HCT116 (cell line): ENCODE measurements at regions not wholly inside any gene's neighbourhood (a gene's known extent, or its start where the extent isn't known, plus 50 kb on each side); places are given as distances from the start of the nearest gene placed in this dataset.

Source experiments
- ATAC-seq: fragments of 200-7000 bp; cut with Tn5 transposase; 2 replicates; pipeline ENCODE4 v1.9.1; 2020; ENCODE audit warnings: mild to moderate bottlenecking, moderate library complexity
- BruUV-seq: library from RNA; stranded (reverse); fragments of 400-500 nt; replicated peaks from 2 replicates; lab custom pipeline; 2021; lab: Mats Ljungman, UMichigan
- CTCF ChIA-PET: fragments of 300-600 bp; sonication (Branson Sonifier 250); formaldehyde crosslinking; loops from one replicate; lab custom pipeline; 2021; ENCODE audit warnings: antibody characterized with exemption; lab: Charles Lee
- POLR2A ChIA-PET: fragments of 300-600, 350-600 bp; sonication (Branson Sonifier 250); formaldehyde crosslinking; loops from one replicate; lab custom pipeline; 2021; ENCODE audit warnings: antibody characterized with exemption; lab: Charles Lee
- RAD21 ChIA-PET, 2 experiments: fragments of 300-600 bp; sonication (Branson Sonifier 250); formaldehyde crosslinking; loops; one replicate each; lab custom pipeline; 2023; ENCODE audit warnings: low total read pairs in 2 of 2; ENCODE audit not compliant: uncharacterized antibody in 2 of 2, unreplicated experiment in 2 of 2, low non-redundant PET in 1 of 2; lab: Charles Lee
- DNase-seq: peaks from one replicate; pipeline ENCODE4 v3.0.0-alpha.2; 2010; ENCODE audit warnings: low read depth, low spot score
- H2AFZ ChIP-seq: fragments of 200-600 bp; shearing (Covaris generic), sonication (generic); 2 replicates; pipeline ENCODE4 v1.6.1; 2017; ENCODE audit warnings: low read depth, mixed run types, mixed read lengths, antibody characterized with exemption, low read length; ENCODE audit not compliant: poor library complexity, severe bottlenecking
- H3K27ac ChIP-seq: 2 replicates; pipeline ENCODE4 v1.5.1; 2012; ENCODE audit warnings: low read depth, low read length
- H3K27me3 ChIP-seq: fragments of 200-600 bp; sonication (generic); 2 replicates; pipeline ENCODE4 v1.6.1; 2016; ENCODE audit warnings: mixed run types, low read length, mixed read lengths; ENCODE audit not compliant: insufficient read depth
- H3K36me3 ChIP-seq, 2 experiments: fragments of 200-500 bp in 1 of 2; fragments of 200-600 bp in 1 of 2; sonication (Bioruptor generic) in 1 of 2; sonication (generic) in 1 of 2; 2 replicates each; pipeline versions ENCODE4 v1.5.1 to v1.6.1; 2014 to 2016; ENCODE audit warnings: low read length in 2 of 2, inconsistent platforms in 1 of 2, mixed read lengths in 1 of 2, mixed run types in 1 of 2; ENCODE audit not compliant: insufficient read depth in 2 of 2, control insufficient read depth in 1 of 2
- H3K4me1 ChIP-seq, 2 experiments: fragments of 200-600 bp in 1 of 2; sonication (generic) in 1 of 2; 2 replicates each; pipeline versions ENCODE4 v1.5.1 to v1.6.1; 2012 to 2017; ENCODE audit warnings: low read length in 2 of 2, inconsistent platforms in 1 of 2, mild to moderate bottlenecking in 1 of 2, mixed read lengths in 1 of 2, mixed run types in 1 of 2, moderate library complexity in 1 of 2; ENCODE audit not compliant: insufficient read depth in 2 of 2, control insufficient read depth in 1 of 2
- H3K4me2 ChIP-seq: fragments of 200-600 bp; sonication (generic); 2 replicates; pipeline ENCODE4 v1.6.1; 2017; ENCODE audit warnings: mixed run types, low read length, mixed read lengths
- H3K4me3 ChIP-seq, 2 experiments: fragments of 200-600 bp in 1 of 2; sonication (generic) in 1 of 2; replicated peaks in 1 of 2; 2 replicates each; pipeline ENCODE4 v1.5.1; 2011 to 2016; ENCODE audit warnings: low read length in 2 of 2, control low read depth in 1 of 2, low read depth in 1 of 2, mild to moderate bottlenecking in 1 of 2, mixed read lengths in 1 of 2, mixed run types in 1 of 2
- H3K79me2 ChIP-seq: fragments of 200-600 bp; sonication (generic); 2 replicates; pipeline ENCODE4 v1.6.1; 2017; ENCODE audit warnings: mild to moderate bottlenecking, mixed run types, low read length, moderate library complexity, mixed read lengths; ENCODE audit not compliant: insufficient read depth
- H3K9ac ChIP-seq: fragments of 200-600 bp; sonication (generic); 2 replicates; pipeline ENCODE4 v1.6.1; 2016; ENCODE audit warnings: low read length, mixed read lengths
- H3K9me2 ChIP-seq: fragments of 200-600 bp; sonication (generic), shearing (Covaris generic); 2 replicates; pipeline ENCODE4 v1.6.1; 2017; ENCODE audit warnings: mixed run types, mild to moderate bottlenecking, moderate library complexity; ENCODE audit not compliant: insufficient read depth
- H3K9me3 ChIP-seq, 2 experiments: fragments of 200-500 bp in 1 of 2; fragments of 200-600 bp in 1 of 2; sonication (Bioruptor generic) in 1 of 2; sonication (generic) in 1 of 2; 2 replicates each; pipeline ENCODE4 v1.6.1; 2014 to 2017; ENCODE audit warnings: low read length in 2 of 2, mixed read lengths in 2 of 2, inconsistent platforms in 1 of 2, low read depth in 1 of 2, mild to moderate bottlenecking in 1 of 2, mixed run types in 1 of 2, moderate library complexity in 1 of 2; ENCODE audit not compliant: control insufficient read depth in 1 of 2, insufficient read depth in 1 of 2
- H4K20me1 ChIP-seq: fragments of 200-600 bp; sonication (generic), shearing (Covaris generic); 2 replicates; pipeline ENCODE4 v1.6.1; 2017; ENCODE audit warnings: mixed run types, mild to moderate bottlenecking, moderate library complexity; ENCODE audit not compliant: insufficient read depth
- CBX3 ChIP-seq: IDR thresholded peaks from 2 replicates; pipeline ENCODE4 v1.6.1; 2012; ENCODE audit warnings: low read depth
- CEBPB ChIP-seq: IDR thresholded peaks from 2 replicates; pipeline ENCODE4 v1.6.1; 2012; ENCODE audit warnings: low read depth
- EZH2 ChIP-seq: fragments of 200-600 bp; sonication (generic); IDR thresholded peaks from 2 replicates; pipeline ENCODE4 v1.6.1; 2017; ENCODE audit warnings: antibody characterized with exemption, mixed run types
- EZH2phosphoT487 ChIP-seq: fragments of 200-600 bp; IDR thresholded peaks from 2 replicates; pipeline ENCODE4 v1.6.1; 2018; ENCODE audit warnings: antibody characterized with exemption, borderline replicate concordance
- JUND ChIP-seq: IDR thresholded peaks from 2 replicates; pipeline ENCODE4 v1.6.1; 2012
- POLR2A ChIP-seq: IDR thresholded peaks from 2 replicates; pipeline ENCODE4 v1.7.0; 2011; ENCODE audit warnings: borderline replicate concordance; ENCODE audit not compliant: insufficient read depth, insufficient read length; ENCODE audit errors: extremely low read depth
- POLR2AphosphoS5 ChIP-seq: IDR thresholded peaks from 2 replicates; pipeline ENCODE4 v1.6.1; 2011; ENCODE audit warnings: mild to moderate bottlenecking, low read depth, low read length, moderate library complexity
- RAD21 ChIP-seq: IDR thresholded peaks from 2 replicates; pipeline ENCODE4 v1.6.1; 2012; ENCODE audit warnings: low read depth, mild to moderate bottlenecking
- SP1 ChIP-seq: IDR thresholded peaks from 2 replicates; pipeline ENCODE4 v1.6.1; 2012; ENCODE audit warnings: low read depth
- SRF ChIP-seq: IDR thresholded peaks from 2 replicates; pipeline ENCODE4 v1.6.1; 2012; ENCODE audit warnings: low read depth
- YY1 ChIP-seq: IDR thresholded peaks from 2 replicates; pipeline ENCODE4 v1.6.1; 2011; ENCODE audit warnings: low read length, low read depth, moderate library complexity, mild to moderate bottlenecking; ENCODE audit not compliant: insufficient replicate concordance; ENCODE audit errors: extremely low read depth
- intact Hi-C: fragments of 100-400 bp; cut with micrococcal nuclease; formaldehyde crosslinking; loops from 2 replicates; pipeline ENCODE4 v1.10.0; 2022
- TF ChIP-seq, protein P1 (sequence below): IDR thresholded peaks from 2 replicates; pipeline ENCODE4 v1.6.1; 2012
- TF ChIP-seq, protein P2 (sequence below): IDR thresholded peaks from 2 replicates; pipeline ENCODE4 v1.6.1; 2011; ENCODE audit warnings: mild to moderate bottlenecking, low read length, moderate library complexity; ENCODE audit not compliant: insufficient replicate concordance; ENCODE audit errors: extremely low read depth

DNA sequence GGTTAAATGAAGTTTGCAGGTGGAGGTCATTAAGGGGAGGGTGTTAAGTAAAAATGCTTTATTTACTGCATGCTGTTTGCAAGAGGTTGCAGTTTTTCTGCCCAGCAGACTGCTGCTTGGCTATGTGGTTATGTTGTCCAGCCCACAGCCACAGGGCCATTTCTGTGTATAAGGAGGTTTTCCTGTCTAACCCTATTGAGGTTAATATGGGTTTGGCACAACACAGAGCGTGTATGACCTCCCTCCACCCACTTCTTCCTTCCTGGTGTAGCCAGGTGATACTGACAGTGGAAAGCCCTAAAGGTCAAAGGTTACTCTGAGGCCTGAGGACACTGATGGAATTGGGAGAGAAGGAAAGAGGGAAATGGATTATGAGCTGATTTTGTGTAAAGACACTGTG lies 253.7 kb upstream of the PWP1 start:
- Histone ChIP-seq H3K9me3 (no peaks in the 10 kb centered on the region), H3K4me3 (no peak overlapping the region)
- CTCF ChIA-PET, result interaction anchor here (1.0 kb wide), 1 partner anchor 16 kb away, joined by 4 read pairs; no protein-coding TSS in a partner anchor

DNA sequence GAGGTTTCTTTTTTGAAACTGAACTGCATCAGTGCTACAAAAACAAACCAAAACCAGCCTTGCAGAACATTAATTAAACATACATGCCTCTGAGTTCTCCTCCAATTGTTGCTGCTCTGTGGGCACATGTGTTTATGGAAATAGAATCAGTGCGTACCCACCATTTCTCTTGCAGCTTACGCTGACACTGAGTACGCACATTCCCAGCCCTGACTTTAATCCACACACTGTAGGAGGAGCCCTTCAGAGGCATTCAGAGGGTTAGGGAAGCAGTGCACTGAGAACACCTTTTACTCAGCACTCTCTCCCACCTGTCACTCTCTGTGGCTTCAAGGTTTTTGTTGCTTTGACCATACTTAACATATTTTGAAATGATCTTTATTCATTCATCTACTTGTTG lies 250.5 kb upstream of the PWP1 start:
- no peaks in the 10 kb centered on the region for H3K9me3 ChIP-seq
- no peak overlapping the region for H2AFZ ChIP-seq
- H3K27ac ChIP-seq, result no peak overlapping the region
- H3K9me2 ChIP-seq, result no peaks in the 10 kb centered on the region
- no peak overlapping the region for H3K4me3 ChIP-seq
- TF ChIP-seq CEBPB (no peak), RAD21 (no peak), SP1 (no peak), POLR2AphosphoS5 (no peak), POLR2A (no peak)
- TF ChIP-seq, protein P1, sequence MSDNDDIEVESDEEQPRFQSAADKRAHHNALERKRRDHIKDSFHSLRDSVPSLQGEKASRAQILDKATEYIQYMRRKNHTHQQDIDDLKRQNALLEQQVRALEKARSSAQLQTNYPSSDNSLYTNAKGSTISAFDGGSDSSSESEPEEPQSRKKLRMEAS, result no peak
- H3K4me1 ChIP-seq, result no peaks in the 10 kb centered on the region
- BruUV-seq, result no TSS peak
- intact Hi-C loops, result no loop called here
- H3K9ac ChIP-seq, result no peak overlapping the region
- no peaks in the 10 kb centered on the region for H3K36me3 ChIP-seq
- DNase-seq (no peak), ATAC-seq (no peak)
- no peak overlapping the region for H3K4me2 ChIP-seq
- no peaks in the 10 kb centered on the region for H3K27me3 ChIP-seq
- ChIA-PET RAD21 (no interaction called here), POLR2A (no interaction called here), CTCF (no interaction called here)
- H4K20me1 ChIP-seq, result no peaks in the 10 kb centered on the region
- no peaks in the 10 kb centered on the region for H3K79me2 ChIP-seq

More for the DNA sequence above, 253.7 kb upstream of the PWP1 start:
- no TSS peak for BruUV-seq
- H3K36me3 ChIP-seq, result no peaks in the 10 kb centered on the region
- H3K4me1 ChIP-seq, result peaks cover 0 to 5% of the 10 kb centered on the region in 2 experiments; a peak in 1 of 4 replicates
- H3K9me2 ChIP-seq, result no peaks in the 10 kb centered on the region
- ChIA-PET POLR2A (no interaction called here), RAD21 (no interaction called here)
- H2AFZ ChIP-seq, result no peak overlapping the region
- no peaks in the 10 kb centered on the region for H3K27me3 ChIP-seq
- no peak for DNase-seq
- intact Hi-C loops, result no loop called here
- H3K9ac ChIP-seq, result no peak overlapping the region
- no peak for TF ChIP-seq SP1
- TF ChIP-seq JUND, result no peak
- no peak for TF ChIP-seq SRF
- no peak for TF ChIP-seq YY1
- TF ChIP-seq, protein P2, sequence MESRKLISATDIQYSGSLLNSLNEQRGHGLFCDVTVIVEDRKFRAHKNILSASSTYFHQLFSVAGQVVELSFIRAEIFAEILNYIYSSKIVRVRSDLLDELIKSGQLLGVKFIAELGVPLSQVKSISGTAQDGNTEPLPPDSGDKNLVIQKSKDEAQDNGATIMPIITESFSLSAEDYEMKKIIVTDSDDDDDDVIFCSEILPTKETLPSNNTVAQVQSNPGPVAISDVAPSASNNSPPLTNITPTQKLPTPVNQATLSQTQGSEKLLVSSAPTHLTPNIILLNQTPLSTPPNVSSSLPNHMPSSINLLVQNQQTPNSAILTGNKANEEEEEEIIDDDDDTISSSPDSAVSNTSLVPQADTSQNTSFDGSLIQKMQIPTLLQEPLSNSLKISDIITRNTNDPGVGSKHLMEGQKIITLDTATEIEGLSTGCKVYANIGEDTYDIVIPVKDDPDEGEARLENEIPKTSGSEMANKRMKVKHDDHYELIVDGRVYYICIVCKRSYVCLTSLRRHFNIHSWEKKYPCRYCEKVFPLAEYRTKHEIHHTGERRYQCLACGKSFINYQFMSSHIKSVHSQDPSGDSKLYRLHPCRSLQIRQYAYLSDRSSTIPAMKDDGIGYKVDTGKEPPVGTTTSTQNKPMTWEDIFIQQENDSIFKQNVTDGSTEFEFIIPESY, result no peak
- no peak for TF ChIP-seq EZH2phosphoT487
- no peak for TF ChIP-seq CBX3
- TF ChIP-seq EZH2, result no peak
- no peaks in the 10 kb centered on the region for H4K20me1 ChIP-seq
- ATAC-seq, result no peak
- no peak overlapping the region for H3K4me2 ChIP-seq
- no peaks in the 10 kb centered on the region for H3K79me2 ChIP-seq
- no peak overlapping the region for H3K27ac ChIP-seq
